D721Med (cell line): ENCODE measurements at regions not wholly inside any gene's neighbourhood (a gene's known extent, or its start where the extent isn't known, plus 50 kb on each side); places are given as distances from the start of the nearest gene placed in this dataset.

Experiments used
- DNase-seq: peaks from one replicate; pipeline ENCODE4 v3.0.0; 2011; ENCODE audit warnings: low spot score; ENCODE audit not compliant: insufficient read length
- FAIRE-seq: peaks from 2 replicates; lab custom pipeline; 2011; peaks lifted over from hg19 to GRCh38; lab: Jason Lieb, UNC
- CTCF ChIP-seq: IDR thresholded peaks from 2 replicates; pipeline ENCODE4 v1.5.1; 2012; ENCODE audit warnings: mild to moderate bottlenecking, control low read depth; ENCODE audit not compliant: insufficient read depth; ENCODE audit errors: missing control alignments

GRCh38 chr20:50381771-50382593 lies 128.2 kb upstream of the PTPN1 start:
- FAIRE-seq (no peak), DNase-seq (no peak)
- TF ChIP-seq CTCF: no peak

GRCh38 chr20:50385733-50386640 lies 124.2 kb upstream of the PTPN1 start:
- no peak for DNase-seq
- TF ChIP-seq CTCF: no peak
- no peak for FAIRE-seq

GRCh38 chr20:50386641-50386960 lies 123.6 kb upstream of the PTPN1 start:
- TF ChIP-seq CTCF: no peak
- DNase-seq: no peak
- FAIRE-seq: no peak

- no peak for FAIRE-seq
- no peak for TF ChIP-seq CTCF
- DNase-seq: no peak
These were observed 122.8 kb upstream of the PTPN1 start for GRCh38 chr20:50387218-50387995.

- FAIRE-seq: no peak
- no peak for DNase-seq
- TF ChIP-seq CTCF: no peak
These were observed 122.2 kb upstream of the PTPN1 start for GRCh38 chr20:50387996-50388332.

GRCh38 chr20:50388733-50389437 lies 121.3 kb upstream of the PTPN1 start:
- FAIRE-seq: no peak
- TF ChIP-seq CTCF: no peak

More at GRCh38 chr20:50388733-50389437, 121.3 kb upstream of the PTPN1 start:
- DNase-seq: no peak
